ENCODE measurements at regions not wholly inside any gene's neighbourhood (a gene's known extent, or its start where the extent isn't known, plus 50 kb on each side); places are given as distances from the start of the nearest gene placed in this dataset.

DNA sequence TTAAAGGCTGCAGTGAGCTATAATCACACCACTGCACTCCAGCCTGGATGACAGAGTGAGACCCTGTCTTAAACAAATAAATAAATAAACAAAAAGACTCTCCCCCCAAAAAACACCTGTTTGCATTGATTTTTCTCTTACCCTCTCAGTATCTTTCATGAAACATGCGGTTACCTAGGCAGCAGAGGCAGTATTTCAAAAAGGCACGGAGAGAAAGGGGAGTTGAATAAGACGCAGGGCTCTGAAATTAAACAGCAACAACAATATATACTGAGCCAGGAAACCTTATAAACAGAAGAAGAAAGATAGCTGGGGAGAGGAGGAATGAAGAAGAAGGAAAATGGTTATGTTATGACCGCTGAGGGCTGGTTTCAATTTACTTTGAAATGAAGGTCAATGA, 277.6 kb downstream of the BTG1 start:
- DNase-seq (ENCODE audit: extremely low read depth, low read depth): no peak

DNA sequence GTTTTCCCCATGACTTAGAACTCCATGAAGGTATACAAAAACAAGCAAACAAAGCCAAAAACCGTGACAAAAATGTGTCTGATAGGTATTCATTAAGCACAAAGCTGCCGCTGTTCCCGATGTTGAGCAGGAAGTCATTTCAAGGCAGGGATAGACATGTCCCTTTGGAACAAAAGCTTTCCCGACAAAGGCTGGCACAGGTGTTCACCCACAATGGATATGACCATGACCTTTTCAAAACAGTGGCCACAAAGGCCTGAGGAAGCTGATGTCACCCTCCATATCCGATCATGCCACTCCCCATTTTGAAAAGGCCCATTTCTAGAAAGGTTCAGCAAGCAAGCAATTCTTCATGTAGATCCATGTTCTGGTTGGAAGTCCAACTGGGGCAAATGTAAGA, 279.1 kb downstream of the BTG1 start:
- DNase-seq (ENCODE audit: extremely low read depth, low read depth): no peak

DNA sequence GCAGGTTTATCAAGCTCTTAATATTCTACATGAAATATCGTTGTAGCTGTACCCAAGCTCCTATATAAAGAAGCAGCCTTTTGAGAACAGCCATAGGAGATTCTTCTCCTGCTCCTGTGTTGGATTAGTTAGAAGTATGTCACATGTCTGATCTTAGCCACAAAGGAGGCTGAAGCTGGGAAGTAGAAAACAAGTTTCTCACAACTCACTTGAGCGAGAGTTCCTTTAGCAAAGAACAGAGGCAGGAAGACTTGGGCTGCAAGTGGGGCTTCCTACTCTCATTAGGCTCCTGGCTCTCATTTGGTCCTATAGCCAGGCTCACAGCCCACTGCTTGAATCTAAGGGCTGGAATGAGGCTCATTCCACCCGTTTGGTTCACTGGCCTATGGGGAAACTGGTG, 281.9 kb downstream of the BTG1 start:
- no peak for DNase-seq (ENCODE audit: extremely low read depth, low read depth)

DNA sequence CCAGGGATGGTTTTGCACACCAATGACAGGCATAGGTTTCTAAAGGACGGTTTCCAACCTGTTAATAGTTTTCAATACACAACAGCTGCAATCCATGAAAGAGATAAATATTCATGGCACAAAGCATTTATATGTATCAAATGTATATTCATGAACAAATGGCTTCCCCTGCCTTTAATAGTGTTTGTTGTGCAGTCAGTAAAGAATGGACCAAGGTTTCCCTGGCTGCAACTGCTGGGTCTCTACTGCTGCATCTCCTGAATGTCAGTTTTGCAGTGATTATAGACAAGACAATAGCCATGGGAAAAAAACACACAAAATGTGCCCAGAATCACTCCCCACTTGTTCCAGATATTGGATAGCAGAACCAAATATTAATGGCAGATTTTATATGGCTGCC, 284.1 kb downstream of the BTG1 start:
- DNase-seq (ENCODE audit: extremely low read depth, low read depth): no peak

DNA sequence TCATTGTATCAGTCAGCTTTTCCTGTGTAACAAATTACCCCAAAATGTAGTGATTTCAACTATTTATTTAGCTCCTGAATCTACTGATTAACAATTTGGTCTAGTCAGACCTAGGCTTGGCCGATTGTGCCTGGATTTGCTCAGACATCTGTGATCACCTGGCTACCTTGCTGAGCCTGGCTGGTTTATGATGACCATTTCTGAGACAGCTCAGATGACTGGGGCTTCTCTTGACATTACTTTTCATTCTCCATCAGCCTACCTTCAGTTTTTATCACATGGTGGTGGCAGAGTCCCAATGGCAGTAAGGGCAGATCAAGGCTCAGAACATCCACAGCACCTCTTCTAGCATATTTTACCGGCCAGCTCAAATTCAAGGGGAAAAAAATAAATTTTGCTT, 286.3 kb downstream of the BTG1 start:
- DNase-seq (ENCODE audit: extremely low read depth, low read depth): no peak

DNA sequence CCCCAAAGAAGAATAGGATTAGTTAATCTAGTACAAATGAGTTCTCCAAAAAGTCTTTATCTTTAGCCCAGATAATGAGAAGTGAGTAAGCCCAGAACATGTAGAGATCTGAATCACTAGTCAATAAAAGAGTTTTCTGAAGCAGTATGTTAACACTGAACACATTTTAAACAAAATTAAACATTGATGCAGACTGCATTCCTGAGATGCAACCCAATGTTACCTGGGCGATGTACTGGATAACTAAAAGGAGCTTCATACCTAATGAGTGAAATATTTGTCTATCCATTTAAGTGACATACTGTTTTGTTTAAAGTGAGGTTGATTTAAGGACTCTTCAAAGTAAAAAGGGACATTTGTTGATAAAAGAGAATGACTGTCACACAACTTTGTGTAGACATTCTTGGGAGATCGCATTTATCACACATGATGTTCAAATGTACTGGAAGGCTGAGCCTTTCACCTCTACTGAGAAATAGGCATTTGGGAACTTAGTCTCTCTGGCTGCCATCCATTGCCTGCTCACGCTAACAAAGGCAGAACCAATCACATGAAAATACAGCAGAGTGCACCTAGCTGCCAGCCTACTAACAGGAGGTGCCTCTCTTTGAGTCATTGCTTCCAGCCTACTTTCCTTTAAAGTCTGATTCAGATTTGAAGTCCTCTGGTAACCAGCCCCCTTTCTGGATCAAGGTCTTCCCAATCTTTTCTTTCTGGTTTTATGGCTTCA, 287.7 kb downstream of the BTG1 start:
- DNase-seq (ENCODE audit: extremely low read depth, low read depth): no peak

DNA sequence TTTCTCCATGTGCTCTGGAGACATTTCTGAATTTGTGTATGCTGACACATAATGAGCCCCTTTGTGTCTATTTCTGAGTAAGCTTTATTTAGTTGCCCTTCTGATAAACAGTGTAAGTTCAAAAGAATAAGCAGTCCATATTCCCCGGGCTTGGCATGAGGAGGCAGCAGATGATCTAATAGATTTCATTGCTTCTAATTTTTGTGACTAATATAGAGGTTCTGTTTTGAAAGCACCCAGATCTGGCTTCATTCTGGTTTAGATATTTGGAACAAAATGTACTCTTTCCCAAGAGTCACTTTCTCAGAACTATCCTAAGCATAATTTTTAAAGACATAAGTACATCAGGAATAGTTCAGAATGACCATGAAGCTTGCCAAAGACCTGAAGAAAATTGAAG, 290.9 kb downstream of the BTG1 start:
- DNase-seq (ENCODE audit: extremely low read depth, low read depth): no peak

DNA sequence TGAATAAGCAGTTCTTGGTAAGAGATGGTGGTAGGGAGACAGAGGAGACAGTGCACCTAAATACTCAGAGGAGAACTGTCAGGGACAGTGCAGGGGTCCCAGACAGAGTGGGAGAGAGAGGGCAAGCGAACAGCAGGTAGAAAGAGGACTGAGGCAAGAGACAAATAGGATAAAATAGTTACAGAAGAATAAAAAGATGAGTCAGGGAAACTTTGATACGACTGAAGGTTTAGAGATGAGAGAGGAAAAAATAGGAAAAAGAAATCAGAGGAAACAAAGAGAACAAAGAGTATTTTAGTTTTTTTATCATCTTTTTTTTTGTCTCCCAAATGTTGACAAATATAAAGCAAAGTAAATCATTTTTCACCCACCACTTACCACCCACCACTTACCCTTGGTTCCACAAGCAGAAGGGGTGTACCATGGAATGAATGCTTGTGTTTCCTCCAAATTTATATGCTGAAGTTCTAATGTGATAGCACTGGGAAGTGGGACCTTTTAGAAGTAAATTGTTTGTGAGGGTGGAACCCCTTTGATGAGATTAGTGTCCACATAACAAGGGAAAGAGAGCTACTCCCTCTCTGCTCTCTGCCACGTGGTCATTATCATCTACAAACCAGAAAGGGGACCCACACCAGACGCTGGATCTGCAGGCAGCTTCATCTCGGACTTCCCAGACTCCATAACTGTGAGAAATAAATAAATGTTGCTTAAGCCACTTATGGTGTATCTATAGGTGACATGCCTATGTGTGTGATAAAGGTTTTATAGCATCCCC, 292.1 kb downstream of the BTG1 start:
- no peak for DNase-seq (ENCODE audit: extremely low read depth, low read depth)

DNA sequence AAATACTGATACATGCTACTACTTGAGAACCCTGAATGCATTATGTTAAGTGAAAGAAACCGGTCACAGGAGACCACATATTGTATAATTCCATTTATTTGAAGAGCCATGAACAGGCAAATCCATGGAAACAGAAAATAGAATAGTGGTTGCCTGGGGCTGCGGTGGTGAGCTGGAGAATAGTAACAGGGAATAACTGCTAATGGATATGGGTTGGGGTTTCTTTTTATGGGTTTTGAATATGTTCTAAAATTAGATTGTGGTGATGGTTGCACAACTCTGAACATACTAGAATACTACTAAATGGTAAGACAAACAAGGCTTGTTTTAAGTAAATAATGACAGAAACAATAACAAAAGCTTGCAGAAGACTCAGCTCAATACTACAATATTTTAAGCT, 293.0 kb downstream of the BTG1 start:
- DNase-seq (ENCODE audit: extremely low read depth, low read depth): no peak

DNA sequence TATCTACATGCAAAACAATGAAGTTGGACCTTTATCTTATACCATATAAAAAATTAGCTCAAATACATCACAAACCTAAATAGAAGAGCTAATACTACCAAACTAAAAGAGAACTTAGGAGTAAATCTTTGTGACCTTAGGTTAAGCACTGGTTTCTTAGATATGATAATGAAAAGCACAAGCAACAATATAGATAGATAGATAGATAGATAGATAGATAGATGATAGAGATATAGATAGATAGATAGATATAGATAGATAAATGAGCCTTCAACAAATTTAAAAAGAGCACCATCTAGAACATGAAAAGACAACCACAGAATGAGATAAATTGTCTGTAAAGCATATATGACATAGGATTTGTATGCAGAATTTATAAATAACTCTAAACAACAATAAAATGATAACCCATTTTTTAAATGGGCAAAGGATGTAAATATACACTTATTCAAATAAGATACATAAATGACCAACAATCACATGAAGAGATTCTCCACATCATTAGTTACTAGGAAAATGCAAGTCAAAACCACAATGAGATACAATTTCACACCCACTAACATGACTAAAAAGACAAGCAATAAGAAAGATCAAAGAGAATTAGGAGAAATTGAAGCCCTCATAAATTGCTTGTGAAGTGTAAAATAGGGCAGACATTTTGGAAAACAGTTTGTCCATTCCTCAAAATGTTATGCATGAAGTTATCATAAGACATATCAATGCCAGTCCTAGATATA, 293.7 kb downstream of the BTG1 start:
- no peak for DNase-seq (ENCODE audit: extremely low read depth, low read depth)

DNA sequence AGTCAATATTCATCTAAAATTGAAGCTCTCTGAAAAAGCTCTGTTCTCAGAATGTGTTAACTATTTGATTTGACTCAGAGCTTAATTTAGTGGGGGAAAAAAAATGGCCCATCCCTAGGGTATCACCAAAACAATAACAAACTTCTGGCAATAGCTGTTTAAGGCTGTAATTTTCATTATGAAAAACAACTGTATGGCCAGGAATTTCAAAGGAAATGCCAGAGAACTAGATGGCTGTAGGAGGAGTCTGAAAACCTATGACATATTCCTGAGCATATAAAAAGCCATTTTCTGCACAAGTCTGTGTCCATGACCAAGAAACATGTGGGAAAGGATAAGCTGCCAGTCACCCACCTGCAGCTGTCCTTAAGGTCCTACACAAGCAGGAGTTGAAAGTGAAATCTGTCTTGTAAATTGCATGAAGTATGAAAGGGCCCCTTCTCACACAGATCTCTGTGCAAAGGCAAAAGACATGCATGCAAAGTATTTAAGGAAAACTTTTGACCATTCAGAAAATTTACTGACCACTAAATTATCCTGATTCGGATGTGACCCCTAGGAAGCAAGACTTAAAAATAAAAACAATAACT, 299.1 kb downstream of the BTG1 start:
- DNase-seq (ENCODE audit: extremely low read depth, low read depth): no peak

DNA sequence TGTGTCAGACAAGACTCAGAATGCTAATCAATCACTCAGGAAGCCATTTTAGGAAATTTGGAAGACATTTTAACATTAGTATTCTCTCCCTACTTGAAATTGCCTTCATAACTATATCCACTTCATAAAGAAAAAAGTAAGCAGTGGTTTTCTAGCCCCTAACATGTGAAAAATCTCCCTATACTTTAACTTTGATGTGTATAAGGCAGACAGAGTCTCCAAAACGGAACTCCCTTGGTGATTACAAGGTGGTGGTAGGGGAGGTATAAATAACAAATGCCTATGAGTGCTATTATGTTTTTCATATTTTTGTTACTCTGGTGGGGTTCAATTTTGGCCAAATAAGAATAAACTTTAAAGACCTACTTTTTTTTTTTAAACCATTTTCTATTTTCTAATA, 300.3 kb downstream of the BTG1 start:
- DNase-seq (ENCODE audit: extremely low read depth, low read depth): no peak

DNA sequence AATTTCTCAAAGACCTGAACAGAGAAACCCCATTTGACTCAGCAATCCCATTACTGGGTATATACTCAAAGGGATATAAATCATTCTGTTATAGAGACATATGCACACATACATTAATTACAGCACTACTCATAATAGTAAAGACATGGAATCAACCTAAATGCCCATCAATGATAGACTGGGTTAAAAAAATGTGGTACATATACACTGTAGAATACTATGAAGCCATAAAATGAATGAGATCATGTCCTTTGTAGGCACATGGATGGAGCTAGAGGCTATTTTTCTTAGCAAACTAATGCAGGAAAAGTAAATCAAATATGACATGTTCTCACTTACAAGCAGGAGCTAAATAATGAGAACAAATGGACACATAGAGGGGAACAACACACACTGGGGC, 303.8 kb downstream of the BTG1 start:
- DNase-seq (ENCODE audit: extremely low read depth, low read depth): no peak

DNA sequence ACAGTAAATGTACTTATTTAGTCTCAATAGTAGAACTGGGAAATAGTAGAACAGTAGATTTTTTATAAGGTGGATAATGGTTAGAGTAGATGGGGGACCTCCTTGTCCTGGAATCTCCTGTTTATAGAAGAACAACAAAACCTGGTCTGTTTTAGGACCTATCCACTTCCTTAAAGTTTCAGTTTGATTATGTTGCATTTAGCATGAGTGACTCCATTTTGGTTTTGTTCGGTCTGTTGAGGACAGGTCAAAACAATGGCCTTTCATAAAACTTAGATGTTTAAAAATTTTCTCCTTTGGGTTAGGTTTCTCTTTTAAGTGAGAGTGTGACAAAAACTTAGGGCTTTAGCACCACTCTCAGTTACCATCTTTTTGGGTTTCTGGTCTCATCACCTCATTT, 308.9 kb downstream of the BTG1 start:
- DNase-seq (ENCODE audit: extremely low read depth, low read depth): no peak

DNA sequence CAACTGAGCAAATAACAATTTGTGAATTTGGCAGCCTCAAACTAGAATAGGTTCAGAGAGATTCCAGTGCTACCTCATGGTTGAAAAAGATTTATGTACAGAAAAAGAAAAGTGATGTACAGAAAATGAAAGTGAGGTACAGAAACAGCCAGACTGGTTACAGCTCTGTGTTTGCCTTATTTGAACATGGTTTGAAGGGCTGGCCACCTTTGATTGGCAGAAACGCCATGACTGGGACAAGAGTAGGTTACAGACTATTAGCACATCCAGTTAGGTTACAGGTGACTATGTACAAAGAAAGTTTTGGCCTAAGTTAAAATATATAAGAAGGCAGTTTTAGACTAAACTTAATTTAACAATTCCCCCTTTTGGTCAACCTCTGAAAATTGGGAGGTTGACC, 309.4 kb downstream of the BTG1 start:
- no peak for DNase-seq (ENCODE audit: extremely low read depth, low read depth)

DNA sequence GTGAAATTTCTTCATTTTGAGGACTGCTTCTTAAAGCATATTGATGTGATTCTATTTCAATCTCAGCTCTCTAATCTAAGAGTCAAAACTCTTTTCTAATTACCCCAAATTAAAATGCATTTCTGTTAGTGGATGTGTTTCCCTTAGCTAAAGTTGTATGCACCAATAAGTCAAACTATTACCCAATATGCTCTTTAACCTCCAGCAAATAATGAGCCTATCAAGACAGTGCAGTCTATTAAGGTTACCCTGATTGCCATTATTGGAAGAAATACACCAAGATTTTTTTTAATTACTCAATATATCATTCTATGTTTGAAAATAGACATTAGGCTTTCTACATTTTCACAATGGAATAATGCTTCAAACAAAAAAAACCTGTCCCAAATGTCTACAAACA, 310.0 kb downstream of the BTG1 start:
- DNase-seq (ENCODE audit: extremely low read depth, low read depth): no peak

DNA sequence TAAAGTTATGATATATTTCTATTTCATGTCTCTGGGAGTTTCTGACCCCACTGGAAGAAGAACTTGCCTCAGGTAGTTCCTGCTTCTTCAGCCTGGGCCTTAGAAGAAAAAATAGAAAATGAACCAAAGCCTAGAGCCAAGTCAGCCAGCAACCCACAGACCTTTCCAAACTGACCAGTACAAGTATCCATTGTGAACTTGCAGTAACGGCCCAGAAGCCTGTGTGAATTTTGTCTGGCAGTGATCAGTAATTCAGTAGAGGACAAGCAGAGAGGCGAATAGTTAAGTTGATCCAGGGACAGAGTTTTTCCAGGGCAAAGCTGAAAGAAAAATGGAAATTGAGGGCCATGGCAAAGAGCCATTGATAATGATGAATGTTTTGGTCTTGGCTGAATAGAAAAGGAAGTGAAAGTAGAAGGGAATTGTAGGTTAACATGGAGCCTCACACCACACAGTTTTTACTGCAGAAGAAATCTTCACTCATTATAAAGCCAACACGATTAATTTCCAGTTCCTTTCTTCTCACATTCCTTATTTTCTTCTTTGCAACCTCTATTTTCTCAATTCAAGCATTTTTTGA, 311.8 kb downstream of the BTG1 start:
- no peak for DNase-seq (ENCODE audit: extremely low read depth, low read depth)

DNA sequence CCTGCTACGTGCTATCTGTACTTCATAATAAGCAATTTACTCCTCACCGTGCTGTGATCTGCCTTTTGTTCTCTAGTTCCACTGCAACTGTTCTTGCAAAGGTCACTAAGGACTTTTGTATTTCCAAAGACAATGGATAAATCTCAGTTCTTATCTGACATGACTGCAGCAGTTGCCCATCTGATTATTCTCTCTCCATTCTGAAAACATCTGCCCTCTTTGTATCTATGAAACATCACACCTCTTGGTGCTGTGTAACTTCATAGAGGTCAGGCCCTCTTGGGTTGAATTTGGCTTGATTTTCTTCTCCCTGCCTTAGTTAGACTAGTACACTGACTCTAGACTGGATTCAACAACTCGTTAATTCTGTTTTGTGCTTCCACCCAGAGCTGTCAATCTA, 319.6 kb downstream of the BTG1 start:
- no peak for DNase-seq (ENCODE audit: extremely low read depth, low read depth)

DNA sequence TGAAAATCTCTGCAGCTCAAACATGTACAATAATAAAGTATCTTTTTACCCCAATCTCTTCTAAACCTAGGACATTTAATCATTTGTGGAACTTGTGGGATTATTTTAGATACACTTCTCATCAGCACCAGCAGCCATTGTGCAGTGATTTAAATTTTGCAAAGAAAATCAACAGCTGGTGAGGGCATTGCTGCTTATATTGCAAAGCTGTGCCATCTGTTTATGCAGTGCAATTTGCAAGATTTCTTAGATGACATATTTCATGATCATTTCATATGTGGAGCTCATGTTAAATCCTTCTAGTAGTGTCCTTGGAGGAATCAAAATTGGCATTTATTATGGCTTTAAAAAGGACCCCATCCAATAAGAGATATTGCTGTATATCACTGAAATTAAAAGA, 320.7 kb downstream of the BTG1 start:
- DNase-seq (ENCODE audit: extremely low read depth, low read depth): no peak

DNA sequence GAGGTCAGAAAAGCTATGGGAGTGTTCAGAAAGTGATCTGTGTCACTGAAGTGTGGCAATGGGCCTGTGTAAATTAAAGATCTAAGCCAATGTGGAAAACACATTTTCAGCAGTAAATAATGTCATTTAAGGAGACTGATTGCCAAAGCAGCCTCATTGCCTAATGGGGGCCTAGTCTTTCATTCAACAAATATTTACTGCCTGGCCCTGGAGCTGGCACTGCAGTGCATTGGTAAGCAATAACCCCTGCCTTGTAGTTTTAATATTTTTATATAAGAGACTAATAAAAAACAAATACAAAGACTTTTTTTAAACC, 326.6 kb downstream of the BTG1 start:
- DNase-seq (ENCODE audit: extremely low read depth, low read depth): no peak

Data from NCI-H460 (cell line).